ENCODE measurements at regions not wholly inside any gene's neighbourhood (a gene's known extent, or its start where the extent isn't known, plus 50 kb on each side); places are given as distances from the start of the nearest gene placed in this dataset.

GRCh38 chr1:192521734-192522133, 53.8 kb upstream of the RGS1 start:
- Histone ChIP-seq H2AFZ (ENCODE audit: low read depth, low read length) (no peak overlapping the region), H3K36me3 (ENCODE audit: control insufficient read depth, insufficient read depth, low read length) (no peaks in the 10 kb centered on the region), H3K79me2 (ENCODE audit: control insufficient read depth, insufficient read depth, low read length) (no peaks in the 10 kb centered on the region), H3K27ac (ENCODE audit: extremely low read depth, low read depth, low read length) (no peak overlapping the region), H3K9me3 (replicated peaks; ENCODE audit: control insufficient read depth, insufficient read depth, low read depth, low read length) (no peaks in the 10 kb centered on the region), H3K4me3 (no peak overlapping the region), H3K4me2 (ENCODE audit: insufficient read depth, low read length) (no peak overlapping the region), H4K20me1 (replicated peaks; ENCODE audit: control insufficient read depth, insufficient read depth, low read length) (no peaks in the 10 kb centered on the region), H3K27me3 (ENCODE audit: control insufficient read depth in 2 of 2, insufficient read depth in 2 of 2, low read length in 2 of 2) (no peaks in the 10 kb centered on the region), H3K4me1 (replicated peaks in 1 of 2; ENCODE audit: control insufficient read depth in 2 of 2, insufficient read depth in 2 of 2, low read length in 2 of 2) (no peaks in the 10 kb centered on the region), H3K9me1 (ENCODE audit: control insufficient read depth, insufficient read depth, low read length) (no peaks in the 10 kb centered on the region), H3K9ac (ENCODE audit: insufficient read depth in 1 of 2, low read depth in 2 of 2, low read length in 2 of 2) (no peak overlapping the region)
- no peak for FAIRE-seq
- 0% methylated on average over 1 of the region's 1 CpG for WGBS (ENCODE audit: insufficient coverage, low coverage, missing lambda C conversion rate)
- no TSS peak for BruUV-seq (replicated peaks)
- no peak for DNase-seq (ENCODE audit: extremely low read depth in 1 of 4, low spot score in 3 of 4)
- ChIA-PET CTCF (ENCODE audit: low intra/inter-chr PET ratio) (no interaction called here), POLR2A (no interaction called here)
- TF ChIP-seq E2F1 (CRISPR knock-in tag; IDR thresholded peaks at IDR 0.05) (no peak), KLF16 (IDR thresholded peaks at IDR 0.05) (no peak), SUPT5H (IDR thresholded peaks at IDR 0.05) (no peak)
- no peak for ATAC-seq
- in situ Hi-C loops (cut with MboI) = no loop called here
- intact Hi-C loops (cut with micrococcal nuclease) = no loop called here

- H3K4me2 ChIP-seq (ENCODE audit: insufficient read depth, low read length) = no peak overlapping the region
- H2AFZ ChIP-seq (ENCODE audit: low read depth, low read length) = no peak overlapping the region
- H3K9me1 ChIP-seq (ENCODE audit: control insufficient read depth, insufficient read depth, low read length) = no peaks in the 10 kb centered on the region
- in situ Hi-C loops (cut with MboI) = no loop called here
- ChIA-PET POLR2A (no interaction called here), CTCF (ENCODE audit: low intra/inter-chr PET ratio) (no interaction called here)
- BruUV-seq (replicated peaks) = no TSS peak
- H3K27me3 ChIP-seq (ENCODE audit: control insufficient read depth in 2 of 2, insufficient read depth in 2 of 2, low read length in 2 of 2) = no peaks in the 10 kb centered on the region
- no peak overlapping the region for H3K9ac ChIP-seq (ENCODE audit: insufficient read depth in 1 of 2, low read depth in 2 of 2, low read length in 2 of 2)
- 3% methylated on average over 5 of the region's 5 CpGs for WGBS (ENCODE audit: insufficient coverage, low coverage, missing lambda C conversion rate)
- H3K4me1 ChIP-seq (replicated peaks in 1 of 2; ENCODE audit: control insufficient read depth in 2 of 2, insufficient read depth in 2 of 2, low read length in 2 of 2) = no peaks in the 10 kb centered on the region
- no peaks in the 10 kb centered on the region for H3K9me3 ChIP-seq (replicated peaks; ENCODE audit: control insufficient read depth, insufficient read depth, low read depth, low read length)
- H3K4me3 ChIP-seq = no peak overlapping the region
- no peaks in the 10 kb centered on the region for H4K20me1 ChIP-seq (replicated peaks; ENCODE audit: control insufficient read depth, insufficient read depth, low read length)
- ATAC-seq = no peak
- intact Hi-C loops (cut with micrococcal nuclease) = no loop called here
- H3K27ac ChIP-seq (ENCODE audit: extremely low read depth, low read depth, low read length) = no peak overlapping the region
- DNase-seq (ENCODE audit: extremely low read depth in 1 of 4, low spot score in 3 of 4) = no peak
- FAIRE-seq = no peak
- no peaks in the 10 kb centered on the region for H3K36me3 ChIP-seq (ENCODE audit: control insufficient read depth, insufficient read depth, low read length)
- no peaks in the 10 kb centered on the region for H3K79me2 ChIP-seq (ENCODE audit: control insufficient read depth, insufficient read depth, low read length)
- no peak for TF ChIP-seq ZBTB34 (CRISPR knock-in tag; IDR thresholded peaks at IDR 0.05)
- no peak for TF ChIP-seq ZNF354B (CRISPR knock-in tag; IDR thresholded peaks at IDR 0.05)
- no peak for TF ChIP-seq MEIS2 (IDR thresholded peaks at IDR 0.05; ENCODE audit: partially characterized antibody)
- TF ChIP-seq ATF2 (CRISPR knock-in tag; IDR thresholded peaks at IDR 0.05) = no peak
- TF ChIP-seq EGR1 (conservative IDR thresholded peaks at IDR 0.05) = no peak
- no peak for TF ChIP-seq RBM39 (optimal IDR thresholded peaks at IDR 0.05; ENCODE audit: low read depth, low read length)
- TF ChIP-seq SREBF2 (CRISPR knock-in tag; IDR thresholded peaks at IDR 0.05) = no peak
- no peak for TF ChIP-seq HLTF (IDR thresholded peaks at IDR 0.05)
- TF ChIP-seq MYC (IDR thresholded peaks at IDR 0.05; ENCODE audit: low read depth, low read length) = no peak
- TF ChIP-seq MYC (CRISPR knock-in tag; IDR thresholded peaks at IDR 0.05; ENCODE audit: borderline replicate concordance, low read depth) = no peak
- TF ChIP-seq TSC22D4 (tag; IDR thresholded peaks at IDR 0.05) = no peak
- TF ChIP-seq GABPA (tag; conservative IDR thresholded peaks at IDR 0.05; ENCODE audit: low read depth) = no peak
Observed at GRCh38 chr1:192522673-192523072, 52.9 kb upstream of the RGS1 start.

Measured in K562 (cell line).